ENCODE measurements at regions not wholly inside any gene's neighbourhood (a gene's known extent, or its start where the extent isn't known, plus 50 kb on each side); places are given as distances from the start of the nearest gene placed in this dataset.

- H3K9me3 ChIP-seq = no peaks in the 10 kb centered on the region
- H3K4me1 ChIP-seq = peaks cover 10% of the 10 kb centered on the region
- H3K27me3 ChIP-seq = no peaks in the 10 kb centered on the region
- 78% methylated on average over 4 of the region's 4 CpGs for WGBS
- no peak overlapping the region for H3K4me3 ChIP-seq
- H3K27ac ChIP-seq = no peak overlapping the region
- no peaks in the 10 kb centered on the region for H3K36me3 ChIP-seq
- DNase-seq (ENCODE audit: low spot score in 2 of 2) = no peak
- TF ChIP-seq POLR2AphosphoS5 (IDR thresholded peaks at IDR 0.05) (no peak), EP300 (IDR thresholded peaks at IDR 0.05) (no peak), POLR2A (IDR thresholded peaks at IDR 0.05) (no peak), CTCF (IDR thresholded peaks at IDR 0.05) (no peak)
Observed at GRCh38 chr1:61004262-61005003, 77.9 kb upstream of the NFIA start.

GRCh38 chr1:61000327-61000726 is 82.0 kb upstream of the NFIA start:
- WGBS = 92% methylated on average over 3 of the region's 3 CpGs
- no peak for DNase-seq (ENCODE audit: low spot score in 2 of 2)
- Histone ChIP-seq H3K36me3 (no peaks in the 10 kb centered on the region), H3K9me3 (no peaks in the 10 kb centered on the region), H3K27ac (no peak overlapping the region), H3K4me3 (no peak overlapping the region), H3K4me1 (peaks cover 10% of the 10 kb centered on the region), H3K27me3 (no peaks in the 10 kb centered on the region)
- TF ChIP-seq POLR2A (IDR thresholded peaks at IDR 0.05) = no peak
- no peak for TF ChIP-seq EP300 (IDR thresholded peaks at IDR 0.05)
- no peak for TF ChIP-seq CTCF (IDR thresholded peaks at IDR 0.05)
- TF ChIP-seq POLR2AphosphoS5 (IDR thresholded peaks at IDR 0.05) = no peak

GRCh38 chr1:60998786-60999185 is 83.6 kb upstream of the NFIA start:
- no peak for TF ChIP-seq POLR2A (IDR thresholded peaks at IDR 0.05)
- no peak for TF ChIP-seq CTCF (IDR thresholded peaks at IDR 0.05)
- TF ChIP-seq EP300 (IDR thresholded peaks at IDR 0.05) = no peak
- no peak for TF ChIP-seq POLR2AphosphoS5 (IDR thresholded peaks at IDR 0.05)
- WGBS = 91% methylated on average over 5 of the region's 5 CpGs
- H3K4me1 ChIP-seq = no peaks in the 10 kb centered on the region
- no peak overlapping the region for H3K4me3 ChIP-seq
- no peaks in the 10 kb centered on the region for H3K36me3 ChIP-seq
- H3K27me3 ChIP-seq = no peaks in the 10 kb centered on the region
- no peak for DNase-seq (ENCODE audit: low spot score in 2 of 2)
- H3K27ac ChIP-seq = no peak overlapping the region
- H3K9me3 ChIP-seq = no peaks in the 10 kb centered on the region

- Histone ChIP-seq H3K36me3 (no peaks in the 10 kb centered on the region), H3K27me3 (no peaks in the 10 kb centered on the region), H3K9me3 (no peaks in the 10 kb centered on the region), H3K4me3 (no peak overlapping the region), H3K4me1 (peaks cover 8% of the 10 kb centered on the region), H3K27ac (no peak overlapping the region)
- TF ChIP-seq POLR2A (IDR thresholded peaks at IDR 0.05) (no peak), CTCF (IDR thresholded peaks at IDR 0.05) (no peak), POLR2AphosphoS5 (IDR thresholded peaks at IDR 0.05) (no peak), EP300 (IDR thresholded peaks at IDR 0.05) (no peak)
- no peak for DNase-seq (ENCODE audit: low spot score in 2 of 2)
Observed at GRCh38 chr1:60994828-60995492, 87.4 kb upstream of the NFIA start.

- no peaks in the 10 kb centered on the region for H3K9me3 ChIP-seq
- WGBS = 80% methylated on average over 2 of the region's 3 CpGs
- no peak overlapping the region for H3K4me3 ChIP-seq
- TF ChIP-seq POLR2A (IDR thresholded peaks at IDR 0.05) (no peak), POLR2AphosphoS5 (IDR thresholded peaks at IDR 0.05) (no peak), EP300 (IDR thresholded peaks at IDR 0.05) (no peak)
- no peaks in the 10 kb centered on the region for H3K36me3 ChIP-seq
- peaks cover 14% of the 10 kb centered on the region for H3K4me1 ChIP-seq
- H3K27me3 ChIP-seq = no peaks in the 10 kb centered on the region
- DNase-seq (ENCODE audit: low spot score in 2 of 2) = no peak
- no peak overlapping the region for H3K27ac ChIP-seq
Observed at GRCh38 chr1:60994369-60994768, 88.0 kb upstream of the NFIA start.

Data from suprapubic skin (tissue), 4 donors.